HL-60 (cell line): ENCODE measurements at regions not wholly inside any gene's neighbourhood (a gene's known extent, or its start where the extent isn't known, plus 50 kb on each side); places are given as distances from the start of the nearest gene placed in this dataset.

Experiments
- DNase-seq, 2 experiments: peaks; one replicate each; pipeline ENCODE4 v3.0.0-alpha.2; 2010 to 2020; ENCODE audit warnings: low read depth in 1 of 2, low spot score in 1 of 2
- H3K27ac ChIP-seq: fragments of 250-450 bp; sonication (Bioruptor Pico); replicated peaks from 2 replicates; pipeline ENCODE4 v1.5.1; 2020; ENCODE audit warnings: mild to moderate bottlenecking, moderate library complexity
- H3K27me3 ChIP-seq: fragments of 250-450 bp; sonication (Bioruptor Pico); 2 replicates; pipeline ENCODE4 v1.5.1; 2021; ENCODE audit warnings: mild to moderate bottlenecking, moderate library complexity; ENCODE audit not compliant: insufficient read depth, poor library complexity, severe bottlenecking
- H3K4me3 ChIP-seq: replicated peaks from 2 replicates; pipeline ENCODE4 v1.5.1; 2011; ENCODE audit warnings: mild to moderate bottlenecking, control low read depth, low read length; ENCODE audit not compliant: insufficient read depth
- GABPA ChIP-seq: IDR thresholded peaks from 2 replicates; pipeline ENCODE4 v1.6.1; 2012; ENCODE audit warnings: low read depth
- POLR2AphosphoS5 ChIP-seq: IDR thresholded peaks from 2 replicates; pipeline ENCODE4 v1.6.1; 2012; ENCODE audit warnings: low read depth
- SPI1 ChIP-seq: IDR thresholded peaks from 2 replicates; pipeline ENCODE4 v1.6.1; 2012; ENCODE audit warnings: low read depth, mild to moderate bottlenecking, borderline replicate concordance
- TF ChIP-seq, protein P1 (sequence below): IDR thresholded peaks from one replicate; pipeline ENCODE4 v1.5.1; 2011; ENCODE audit warnings: low read length, control low read depth, inconsistent platforms; ENCODE audit not compliant: insufficient read depth
- TF ChIP-seq, protein P2 (sequence below): IDR thresholded peaks from 2 replicates; pipeline ENCODE4 v1.6.1; 2012; ENCODE audit warnings: low read depth; ENCODE audit not compliant: insufficient replicate concordance

DNA sequence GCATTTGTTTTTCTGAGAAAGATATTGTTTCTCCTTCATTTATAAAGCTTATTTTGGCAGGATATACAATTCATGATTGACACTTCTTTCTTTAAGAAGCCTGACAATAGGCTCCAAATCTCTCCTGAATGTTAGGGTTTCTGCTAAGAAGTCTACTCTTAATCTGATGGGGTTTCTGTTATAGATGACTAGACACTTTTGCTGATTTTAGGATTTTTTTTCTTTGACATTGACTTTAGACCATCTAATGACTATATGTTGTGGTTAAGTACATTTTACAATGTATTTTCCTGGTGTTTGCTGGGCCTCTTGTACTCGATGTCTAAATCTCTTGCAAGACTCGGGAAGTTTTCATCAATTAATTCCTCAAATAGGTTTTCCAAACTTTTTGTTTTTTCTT is 321.8 kb upstream of the SMIM30 start:
- no peak overlapping the region for H3K4me3 ChIP-seq
- TF ChIP-seq, protein P1, sequence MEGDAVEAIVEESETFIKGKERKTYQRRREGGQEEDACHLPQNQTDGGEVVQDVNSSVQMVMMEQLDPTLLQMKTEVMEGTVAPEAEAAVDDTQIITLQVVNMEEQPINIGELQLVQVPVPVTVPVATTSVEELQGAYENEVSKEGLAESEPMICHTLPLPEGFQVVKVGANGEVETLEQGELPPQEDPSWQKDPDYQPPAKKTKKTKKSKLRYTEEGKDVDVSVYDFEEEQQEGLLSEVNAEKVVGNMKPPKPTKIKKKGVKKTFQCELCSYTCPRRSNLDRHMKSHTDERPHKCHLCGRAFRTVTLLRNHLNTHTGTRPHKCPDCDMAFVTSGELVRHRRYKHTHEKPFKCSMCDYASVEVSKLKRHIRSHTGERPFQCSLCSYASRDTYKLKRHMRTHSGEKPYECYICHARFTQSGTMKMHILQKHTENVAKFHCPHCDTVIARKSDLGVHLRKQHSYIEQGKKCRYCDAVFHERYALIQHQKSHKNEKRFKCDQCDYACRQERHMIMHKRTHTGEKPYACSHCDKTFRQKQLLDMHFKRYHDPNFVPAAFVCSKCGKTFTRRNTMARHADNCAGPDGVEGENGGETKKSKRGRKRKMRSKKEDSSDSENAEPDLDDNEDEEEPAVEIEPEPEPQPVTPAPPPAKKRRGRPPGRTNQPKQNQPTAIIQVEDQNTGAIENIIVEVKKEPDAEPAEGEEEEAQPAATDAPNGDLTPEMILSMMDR: no peak
- TF ChIP-seq, protein P2, sequence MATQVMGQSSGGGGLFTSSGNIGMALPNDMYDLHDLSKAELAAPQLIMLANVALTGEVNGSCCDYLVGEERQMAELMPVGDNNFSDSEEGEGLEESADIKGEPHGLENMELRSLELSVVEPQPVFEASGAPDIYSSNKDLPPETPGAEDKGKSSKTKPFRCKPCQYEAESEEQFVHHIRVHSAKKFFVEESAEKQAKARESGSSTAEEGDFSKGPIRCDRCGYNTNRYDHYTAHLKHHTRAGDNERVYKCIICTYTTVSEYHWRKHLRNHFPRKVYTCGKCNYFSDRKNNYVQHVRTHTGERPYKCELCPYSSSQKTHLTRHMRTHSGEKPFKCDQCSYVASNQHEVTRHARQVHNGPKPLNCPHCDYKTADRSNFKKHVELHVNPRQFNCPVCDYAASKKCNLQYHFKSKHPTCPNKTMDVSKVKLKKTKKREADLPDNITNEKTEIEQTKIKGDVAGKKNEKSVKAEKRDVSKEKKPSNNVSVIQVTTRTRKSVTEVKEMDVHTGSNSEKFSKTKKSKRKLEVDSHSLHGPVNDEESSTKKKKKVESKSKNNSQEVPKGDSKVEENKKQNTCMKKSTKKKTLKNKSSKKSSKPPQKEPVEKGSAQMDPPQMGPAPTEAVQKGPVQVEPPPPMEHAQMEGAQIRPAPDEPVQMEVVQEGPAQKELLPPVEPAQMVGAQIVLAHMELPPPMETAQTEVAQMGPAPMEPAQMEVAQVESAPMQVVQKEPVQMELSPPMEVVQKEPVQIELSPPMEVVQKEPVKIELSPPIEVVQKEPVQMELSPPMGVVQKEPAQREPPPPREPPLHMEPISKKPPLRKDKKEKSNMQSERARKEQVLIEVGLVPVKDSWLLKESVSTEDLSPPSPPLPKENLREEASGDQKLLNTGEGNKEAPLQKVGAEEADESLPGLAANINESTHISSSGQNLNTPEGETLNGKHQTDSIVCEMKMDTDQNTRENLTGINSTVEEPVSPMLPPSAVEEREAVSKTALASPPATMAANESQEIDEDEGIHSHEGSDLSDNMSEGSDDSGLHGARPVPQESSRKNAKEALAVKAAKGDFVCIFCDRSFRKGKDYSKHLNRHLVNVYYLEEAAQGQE: no peak
- TF ChIP-seq POLR2AphosphoS5: no peak
- TF ChIP-seq SPI1: no peak
- no peak for TF ChIP-seq GABPA
- no peak for DNase-seq
- H3K27me3 ChIP-seq: no peaks in the 10 kb centered on the region
- H3K27ac ChIP-seq: no peak overlapping the region

DNA sequence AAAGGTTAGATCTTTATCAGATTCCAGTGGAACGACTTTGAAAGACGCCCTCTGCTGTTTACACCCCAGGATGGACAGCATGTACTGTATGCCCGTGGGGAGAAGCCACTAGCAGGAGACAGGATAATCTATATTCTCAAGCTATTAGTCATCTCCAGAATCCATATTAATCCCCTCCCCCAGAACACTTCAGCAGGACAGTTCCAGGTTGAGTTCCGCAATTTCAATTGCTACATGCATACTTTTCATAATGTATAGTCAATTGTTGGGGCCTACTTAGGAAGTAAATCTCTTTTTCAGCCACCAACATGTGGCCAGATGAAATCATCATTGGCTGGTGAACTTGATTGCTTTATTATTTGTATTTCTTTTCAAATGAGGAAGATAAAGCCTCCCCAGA is 313.1 kb upstream of the SMIM30 start:
- no peaks in the 10 kb centered on the region for H3K27me3 ChIP-seq
- no peak overlapping the region for H3K4me3 ChIP-seq
- no peak overlapping the region for H3K27ac ChIP-seq
- TF ChIP-seq, protein P2: no peak
- TF ChIP-seq POLR2AphosphoS5: no peak
- TF ChIP-seq, protein P1: no peak
- TF ChIP-seq GABPA: no peak
- no peak for TF ChIP-seq SPI1
- DNase-seq: no peak

DNA sequence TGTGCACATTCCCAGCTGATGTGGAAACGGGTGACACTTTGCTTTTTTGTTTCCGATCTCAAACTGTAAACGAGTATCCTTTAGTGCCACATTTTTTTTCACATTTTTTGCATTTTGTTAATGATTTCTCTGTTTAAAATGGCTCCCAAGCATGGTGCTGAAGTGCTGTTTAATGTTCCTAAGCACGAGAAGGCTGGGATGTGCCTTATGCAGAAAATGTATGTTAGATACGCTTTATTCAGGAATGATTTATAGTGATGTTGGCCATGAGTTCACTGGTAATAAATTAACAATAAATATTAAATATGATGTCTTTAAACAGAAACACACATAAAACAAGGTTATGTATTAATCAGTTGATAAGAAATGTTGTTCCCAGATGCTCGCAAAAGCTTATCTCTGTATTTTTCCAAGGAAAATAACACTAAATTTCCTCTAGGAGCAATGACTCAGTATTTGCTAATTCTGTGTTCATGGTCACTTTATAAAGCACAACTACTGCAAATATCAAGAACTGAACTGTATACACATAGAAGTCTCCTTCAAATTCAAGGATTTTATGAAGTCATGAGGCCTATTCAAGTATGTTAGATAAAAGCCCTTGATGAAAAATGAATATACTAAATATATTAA is 305.9 kb upstream of the SMIM30 start:
- no peak overlapping the region for H3K27ac ChIP-seq
- H3K27me3 ChIP-seq: no peaks in the 10 kb centered on the region
- no peak overlapping the region for H3K4me3 ChIP-seq
- TF ChIP-seq POLR2AphosphoS5 (no peak), GABPA (no peak), SPI1 (no peak)
- TF ChIP-seq, protein P2: no peak
- TF ChIP-seq, protein P1: no peak
- DNase-seq: no peak
